Right atrium auricular region (tissue), 2 donors: ENCODE measurements at regions not wholly inside any gene's neighbourhood (a gene's known extent, or its start where the extent isn't known, plus 50 kb on each side); places are given as distances from the start of the nearest gene placed in this dataset.
"Not testable (repeated sequence)": the region's sequence is repeated elsewhere in the genome, so short reads cannot be mapped to it uniquely, and the experiment has no call there.

Source experiments
- DNase-seq: peaks from one replicate; pipeline ENCODE4 v3.0.0-alpha.2; 2019; ENCODE audit warnings: low spot score
- H3K27ac ChIP-seq, 2 donors: fragments of 200-600 bp; sonication (generic); 1 replicate in 1 of 2; 2 replicates in 1 of 2; pipeline ENCODE4 v1.5.1; 2016 to 2019
- H3K27me3 ChIP-seq, 2 donors: fragments of 200-600 bp; sonication (generic); one replicate each; pipeline versions ENCODE4 v1.5.1 to v1.6.0; 2017 to 2019
- H3K36me3 ChIP-seq: fragments of 200-600 bp; sonication (generic); one replicate; pipeline ENCODE4 v1.5.1; 2016
- H3K4me1 ChIP-seq, 2 donors: fragments of 200-600 bp; sonication (generic); one replicate each; pipeline versions ENCODE4 v1.5.1 to v1.6.0; 2017 to 2019
- H3K4me3 ChIP-seq, 2 donors: fragments of 200-600 bp; sonication (generic); 1 replicate in 1 of 2; 2 replicates in 1 of 2; pipeline ENCODE4 v1.5.1; 2017 to 2019; ENCODE audit warnings: mild to moderate bottlenecking in 1 of 2, moderate library complexity in 1 of 2
- H3K9me3 ChIP-seq, 2 donors: fragments of 200-600 bp; sonication (generic); one replicate each; pipeline ENCODE4 v1.5.1; 2019
- TF ChIP-seq, protein P1 (sequence below), 2 donors: fragments of 200-600 bp; sonication (generic); IDR thresholded peaks; one replicate each; pipeline ENCODE4 v1.5.1; 2019; ENCODE audit warnings: antibody characterized with exemption in 2 of 2

DNA sequence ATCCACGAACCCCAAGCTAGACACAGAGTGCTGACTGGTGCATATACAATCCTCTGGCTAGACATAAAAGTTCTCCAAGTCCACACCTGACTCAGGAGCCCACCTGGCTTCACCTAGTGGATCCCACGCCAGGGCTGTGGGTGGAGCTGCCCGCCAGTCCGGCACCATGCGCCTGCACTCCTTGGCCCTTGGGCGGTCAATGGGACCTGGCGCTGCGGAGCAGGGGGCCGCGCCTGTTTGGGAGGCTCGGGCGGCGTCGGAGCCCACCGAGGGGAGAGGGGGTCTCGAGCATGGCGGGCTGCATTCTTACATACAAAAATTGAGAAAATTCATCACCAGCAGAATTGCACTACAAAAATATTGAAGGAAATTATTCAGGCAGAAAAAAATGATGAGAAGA is 120.7 kb upstream of the FAN1 start:
- H3K27ac ChIP-seq, result no peak overlapping the region
- no peaks in the 10 kb centered on the region for H3K27me3 ChIP-seq
- no peaks in the 10 kb centered on the region for H3K4me1 ChIP-seq
- no peak overlapping the region for H3K4me3 ChIP-seq
- H3K36me3 ChIP-seq, result no peaks in the 10 kb centered on the region
- DNase-seq, result no peak
- TF ChIP-seq, protein P1, sequence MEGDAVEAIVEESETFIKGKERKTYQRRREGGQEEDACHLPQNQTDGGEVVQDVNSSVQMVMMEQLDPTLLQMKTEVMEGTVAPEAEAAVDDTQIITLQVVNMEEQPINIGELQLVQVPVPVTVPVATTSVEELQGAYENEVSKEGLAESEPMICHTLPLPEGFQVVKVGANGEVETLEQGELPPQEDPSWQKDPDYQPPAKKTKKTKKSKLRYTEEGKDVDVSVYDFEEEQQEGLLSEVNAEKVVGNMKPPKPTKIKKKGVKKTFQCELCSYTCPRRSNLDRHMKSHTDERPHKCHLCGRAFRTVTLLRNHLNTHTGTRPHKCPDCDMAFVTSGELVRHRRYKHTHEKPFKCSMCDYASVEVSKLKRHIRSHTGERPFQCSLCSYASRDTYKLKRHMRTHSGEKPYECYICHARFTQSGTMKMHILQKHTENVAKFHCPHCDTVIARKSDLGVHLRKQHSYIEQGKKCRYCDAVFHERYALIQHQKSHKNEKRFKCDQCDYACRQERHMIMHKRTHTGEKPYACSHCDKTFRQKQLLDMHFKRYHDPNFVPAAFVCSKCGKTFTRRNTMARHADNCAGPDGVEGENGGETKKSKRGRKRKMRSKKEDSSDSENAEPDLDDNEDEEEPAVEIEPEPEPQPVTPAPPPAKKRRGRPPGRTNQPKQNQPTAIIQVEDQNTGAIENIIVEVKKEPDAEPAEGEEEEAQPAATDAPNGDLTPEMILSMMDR (IDR thresholded peaks at IDR 0.05), result no peak
- no peaks in the 10 kb centered on the region for H3K9me3 ChIP-seq

GRCh38 chr15:30788595-30788994 is 115.1 kb upstream of the FAN1 start:
- Histone ChIP-seq H3K4me1 (no peaks in the 10 kb centered on the region), H3K27ac (no peak overlapping the region), H3K27me3 (no peaks in the 10 kb centered on the region), H3K9me3 (no peaks in the 10 kb centered on the region), H3K4me3 (no peak overlapping the region), H3K36me3 (no peaks in the 10 kb centered on the region)
- TF ChIP-seq, protein P1 (IDR thresholded peaks at IDR 0.05), result no peak
- DNase-seq, result no peak

DNA sequence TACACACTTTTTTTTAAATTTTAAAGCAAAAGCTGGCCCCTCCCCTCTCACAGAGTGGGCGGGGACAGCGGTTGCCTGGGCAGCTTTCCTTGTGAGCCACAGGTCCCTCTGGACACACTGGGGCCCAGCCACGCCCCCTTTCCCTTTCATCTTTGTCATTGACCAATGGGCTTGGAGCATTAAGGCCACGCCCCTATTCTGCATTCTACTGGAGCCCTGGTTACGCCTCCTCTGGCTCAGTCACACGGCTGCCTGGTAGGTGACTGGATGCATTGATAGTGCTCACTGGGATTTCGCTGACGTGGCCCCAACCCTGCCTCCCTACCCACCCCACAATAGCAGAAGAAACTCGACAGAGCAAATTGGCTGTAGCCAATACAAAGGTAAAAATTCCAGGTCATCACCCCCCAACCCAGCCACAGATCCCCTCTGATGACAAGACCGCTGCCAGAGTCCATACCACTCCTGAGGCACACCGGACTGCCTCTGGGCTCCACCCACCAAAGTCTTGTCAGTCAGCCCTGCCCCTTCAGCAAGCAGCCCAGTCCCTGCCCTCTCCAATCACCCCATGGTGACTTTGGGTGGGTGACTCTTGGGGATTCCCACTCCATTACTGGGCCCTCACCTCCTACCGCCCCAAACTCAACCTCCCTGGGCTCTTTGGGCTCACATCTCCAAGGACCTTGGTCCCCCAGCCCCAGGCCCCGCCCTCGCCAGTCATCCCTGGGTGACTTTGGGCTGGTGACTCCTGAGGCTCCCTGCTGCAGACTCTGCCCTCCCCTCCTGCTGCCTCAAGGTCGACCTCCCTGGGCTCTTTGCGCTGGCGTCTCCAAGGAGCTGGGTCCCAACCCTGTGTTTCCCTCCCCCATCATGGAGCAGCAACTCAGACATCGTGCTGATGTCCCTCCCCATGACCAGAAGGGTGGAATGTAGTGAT is 112.2 kb upstream of the FAN1 start:
- Histone ChIP-seq H3K4me3 (no peak overlapping the region), H3K9me3 (no peaks in the 10 kb centered on the region), H3K27me3 (no peaks in the 10 kb centered on the region), H3K36me3 (no peaks in the 10 kb centered on the region), H3K27ac (no peak overlapping the region), H3K4me1 (no peaks in the 10 kb centered on the region)
- TF ChIP-seq, protein P1 (IDR thresholded peaks at IDR 0.05), result no peak
- DNase-seq, result no peak

GRCh38 chr15:30792843-30793242 is 110.9 kb upstream of the FAN1 start:
- not testable (repeated sequence) for H3K36me3 ChIP-seq, H3K4me1 ChIP-seq, H3K9me3 ChIP-seq, H3K4me3 ChIP-seq, H3K27ac ChIP-seq, H3K27me3 ChIP-seq, DNase-seq

DNA sequence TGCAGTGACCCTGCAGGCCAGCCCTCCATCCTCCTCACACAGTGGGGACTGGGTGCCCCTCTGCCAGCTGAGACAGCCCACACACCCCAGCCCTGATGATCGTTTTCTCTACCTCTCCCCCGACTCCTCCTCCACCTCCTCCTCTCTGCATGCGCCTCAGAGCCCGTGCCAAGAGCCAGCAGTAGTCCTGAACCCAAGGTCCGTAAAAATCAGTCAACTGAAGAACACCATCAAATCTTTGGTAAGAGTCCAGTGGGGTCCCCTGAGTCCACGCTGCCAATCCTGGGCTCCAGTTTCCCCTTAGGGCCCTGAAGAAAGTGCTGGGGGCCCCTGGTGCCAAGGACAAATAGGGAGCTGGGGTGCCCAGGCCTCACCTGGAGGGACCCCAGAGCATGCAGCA is 109.3 kb upstream of the FAN1 start:
- no peak overlapping the region for H3K27ac ChIP-seq
- no peaks in the 10 kb centered on the region for H3K27me3 ChIP-seq
- H3K36me3 ChIP-seq, result no peaks in the 10 kb centered on the region
- no peak overlapping the region for H3K4me3 ChIP-seq
- no peak for DNase-seq
- H3K9me3 ChIP-seq, result no peaks in the 10 kb centered on the region
- TF ChIP-seq, protein P1 (IDR thresholded peaks at IDR 0.05), result no peak
- no peaks in the 10 kb centered on the region for H3K4me1 ChIP-seq

GRCh38 chr15:30799565-30799964 is 104.2 kb upstream of the FAN1 start:
- H3K36me3 ChIP-seq, H3K4me1 ChIP-seq, H3K4me3 ChIP-seq, H3K27ac ChIP-seq, DNase-seq, H3K9me3 ChIP-seq, H3K27me3 ChIP-seq: not testable (repeated sequence)
